Stimulated activated naive CD8-positive, alpha-beta T cell treated with anti-CD3 and anti-CD28 coated beads, Interleukin-15, Interleukin-2, amounts not matched to agents 100 ng/mL and 50 ng/mL, for 24 hours (primary cell): ENCODE measurements at regions not wholly inside any gene's neighbourhood (a gene's known extent, or its start where the extent isn't known, plus 50 kb on each side); places are given as distances from the start of the nearest gene placed in this dataset.
"Not testable (repeated sequence)": the region's sequence is repeated elsewhere in the genome, so short reads cannot be mapped to it uniquely, and the experiment has no call there.

Experiments
- H3K27ac Mint-ChIP-seq: one replicate; pipeline ENCODE4 v1.8.0; 2021; ENCODE audit warnings: mild to moderate bottlenecking, mixed read lengths
- H3K27me3 Mint-ChIP-seq: one replicate; pipeline ENCODE4 v1.8.0; 2021; ENCODE audit warnings: mixed read lengths
- H3K36me3 Mint-ChIP-seq: one replicate; pipeline ENCODE4 v1.8.0; 2021; ENCODE audit warnings: low read depth, mixed read lengths
- H3K4me1 Mint-ChIP-seq: one replicate; pipeline ENCODE4 v1.8.0; 2021; ENCODE audit warnings: low read depth, mixed read lengths
- H3K4me3 Mint-ChIP-seq: one replicate; pipeline ENCODE4 v1.8.0; 2021; ENCODE audit warnings: mild to moderate bottlenecking, mixed read lengths
- H3K9me3 Mint-ChIP-seq: one replicate; pipeline ENCODE4 v1.8.0; 2021; ENCODE audit warnings: mixed read lengths

- Mint-ChIP-seq H3K4me3 (no peak overlapping the region), H3K27me3 (no peaks in the 10 kb centered on the region), H3K27ac (no peak overlapping the region), H3K9me3 (peaks cover 16% of the 10 kb centered on the region), H3K4me1 (no peaks in the 10 kb centered on the region), H3K36me3 (no peaks in the 10 kb centered on the region)
Measured at GRCh38 chr4:179048839-179049453, 1606.7 kb upstream of the AGA start.

- Mint-ChIP-seq H3K4me1 (no peaks in the 10 kb centered on the region), H3K36me3 (no peaks in the 10 kb centered on the region), H3K27me3 (no peaks in the 10 kb centered on the region), H3K27ac (no peak overlapping the region), H3K4me3 (no peak overlapping the region), H3K9me3 (peaks cover 15% of the 10 kb centered on the region)
Measured at GRCh38 chr4:179051206-179051605, 1609.0 kb upstream of the AGA start.

GRCh38 chr4:179059396-179059795 is 1617.2 kb upstream of the AGA start:
- Mint-ChIP-seq H3K27ac (no peak overlapping the region), H3K27me3 (no peaks in the 10 kb centered on the region)

GRCh38 chr4:179066254-179066653 is 1624.0 kb upstream of the AGA start:
- H3K27ac Mint-ChIP-seq, H3K27me3 Mint-ChIP-seq, H3K4me3 Mint-ChIP-seq, H3K4me1 Mint-ChIP-seq, H3K36me3 Mint-ChIP-seq, H3K9me3 Mint-ChIP-seq: not testable (repeated sequence)

More at GRCh38 chr4:179059396-179059795, 1617.2 kb upstream of the AGA start:
- no peaks in the 10 kb centered on the region for H3K36me3 Mint-ChIP-seq
- H3K4me1 Mint-ChIP-seq: no peaks in the 10 kb centered on the region
- peaks cover 13% of the 10 kb centered on the region for H3K9me3 Mint-ChIP-seq
- H3K4me3 Mint-ChIP-seq: no peak overlapping the region

GRCh38 chr4:179071131-179071530 is 1628.9 kb upstream of the AGA start:
- no peaks in the 10 kb centered on the region for H3K4me1 Mint-ChIP-seq
- no peak overlapping the region for H3K27ac Mint-ChIP-seq
- H3K27me3 Mint-ChIP-seq: no peaks in the 10 kb centered on the region
- no peak overlapping the region for H3K4me3 Mint-ChIP-seq
- no peaks in the 10 kb centered on the region for H3K36me3 Mint-ChIP-seq
- H3K9me3 Mint-ChIP-seq: peaks cover 4% of the 10 kb centered on the region

- H3K4me1 Mint-ChIP-seq: no peaks in the 10 kb centered on the region
- no peak overlapping the region for H3K4me3 Mint-ChIP-seq
Measured at GRCh38 chr4:179076865-179077264, 1634.6 kb upstream of the AGA start.

GRCh38 chr4:179095585-179096221 is 1653.5 kb upstream of the AGA start:
- H3K27me3 Mint-ChIP-seq: no peaks in the 10 kb centered on the region
- H3K27ac Mint-ChIP-seq: no peak overlapping the region
- no peaks in the 10 kb centered on the region for H3K4me1 Mint-ChIP-seq
- no peak overlapping the region for H3K4me3 Mint-ChIP-seq
- H3K9me3 Mint-ChIP-seq: peaks cover 10% of the 10 kb centered on the region
- no peaks in the 10 kb centered on the region for H3K36me3 Mint-ChIP-seq

More at GRCh38 chr4:179076865-179077264, 1634.6 kb upstream of the AGA start:
- Mint-ChIP-seq H3K27ac (no peak overlapping the region), H3K9me3 (peaks cover 8% of the 10 kb centered on the region), H3K27me3 (no peaks in the 10 kb centered on the region), H3K36me3 (no peaks in the 10 kb centered on the region)

GRCh38 chr4:179097741-179098140 is 1655.5 kb upstream of the AGA start:
- H3K9me3 Mint-ChIP-seq: peaks cover 5% of the 10 kb centered on the region
- H3K4me3 Mint-ChIP-seq: no peak overlapping the region
- H3K4me1 Mint-ChIP-seq: no peaks in the 10 kb centered on the region
- H3K36me3 Mint-ChIP-seq: no peaks in the 10 kb centered on the region
- no peaks in the 10 kb centered on the region for H3K27me3 Mint-ChIP-seq
- no peak overlapping the region for H3K27ac Mint-ChIP-seq

- no peak overlapping the region for H3K4me3 Mint-ChIP-seq
- H3K27me3 Mint-ChIP-seq: no peaks in the 10 kb centered on the region
- H3K27ac Mint-ChIP-seq: no peak overlapping the region
- H3K4me1 Mint-ChIP-seq: no peaks in the 10 kb centered on the region
- H3K36me3 Mint-ChIP-seq: no peaks in the 10 kb centered on the region
- peaks cover 5% of the 10 kb centered on the region for H3K9me3 Mint-ChIP-seq
Measured at GRCh38 chr4:179110356-179110755, 1668.1 kb upstream of the AGA start.

- H3K36me3 Mint-ChIP-seq: no peaks in the 10 kb centered on the region
- peaks cover 5% of the 10 kb centered on the region for H3K9me3 Mint-ChIP-seq
- H3K4me1 Mint-ChIP-seq: no peaks in the 10 kb centered on the region
- H3K27me3 Mint-ChIP-seq: no peaks in the 10 kb centered on the region
- no peak overlapping the region for H3K4me3 Mint-ChIP-seq
- H3K27ac Mint-ChIP-seq: no peak overlapping the region
Measured at GRCh38 chr4:179110816-179111215, 1668.6 kb upstream of the AGA start.

GRCh38 chr4:179112441-179113170 is 1670.4 kb upstream of the AGA start:
- H3K36me3 Mint-ChIP-seq: no peaks in the 10 kb centered on the region
- no peak overlapping the region for H3K27ac Mint-ChIP-seq
- no peaks in the 10 kb centered on the region for H3K27me3 Mint-ChIP-seq
- no peak overlapping the region for H3K4me3 Mint-ChIP-seq
- H3K4me1 Mint-ChIP-seq: no peaks in the 10 kb centered on the region
- H3K9me3 Mint-ChIP-seq: peaks cover 5% of the 10 kb centered on the region

GRCh38 chr4:179114615-179115014 is 1672.4 kb upstream of the AGA start:
- peaks cover 5% of the 10 kb centered on the region for H3K9me3 Mint-ChIP-seq
- H3K4me3 Mint-ChIP-seq: no peak overlapping the region
- H3K36me3 Mint-ChIP-seq: no peaks in the 10 kb centered on the region

GRCh38 chr4:179116011-179116410 is 1673.8 kb upstream of the AGA start:
- Mint-ChIP-seq H3K27me3 (no peaks in the 10 kb centered on the region), H3K27ac (no peak overlapping the region), H3K4me3 (no peak overlapping the region), H3K4me1 (no peaks in the 10 kb centered on the region), H3K9me3 (peaks cover 5% of the 10 kb centered on the region), H3K36me3 (no peaks in the 10 kb centered on the region)

More at GRCh38 chr4:179114615-179115014, 1672.4 kb upstream of the AGA start:
- no peaks in the 10 kb centered on the region for H3K27me3 Mint-ChIP-seq
- H3K27ac Mint-ChIP-seq: no peak overlapping the region
- no peaks in the 10 kb centered on the region for H3K4me1 Mint-ChIP-seq

GRCh38 chr4:179116581-179116980 is 1674.3 kb upstream of the AGA start:
- no peak overlapping the region for H3K27ac Mint-ChIP-seq
- H3K4me3 Mint-ChIP-seq: no peak overlapping the region
- H3K27me3 Mint-ChIP-seq: no peaks in the 10 kb centered on the region
- no peaks in the 10 kb centered on the region for H3K36me3 Mint-ChIP-seq
- H3K9me3 Mint-ChIP-seq: peaks cover 5% of the 10 kb centered on the region
- H3K4me1 Mint-ChIP-seq: no peaks in the 10 kb centered on the region

- Mint-ChIP-seq H3K4me3 (no peak overlapping the region), H3K36me3 (no peaks in the 10 kb centered on the region), H3K9me3 (peaks cover 14% of the 10 kb centered on the region), H3K4me1 (no peaks in the 10 kb centered on the region), H3K27ac (no peak overlapping the region), H3K27me3 (no peaks in the 10 kb centered on the region)
Measured at GRCh38 chr4:179123084-179123483, 1680.8 kb upstream of the AGA start.
